Immature natural killer cell (primary cell): ENCODE measurements at regions not wholly inside any gene's neighbourhood (a gene's known extent, or its start where the extent isn't known, plus 50 kb on each side); places are given as distances from the start of the nearest gene placed in this dataset.

Source experiments
- DNase-seq, 3 donors: peaks; one replicate each; pipeline ENCODE4 v3.0.0; 2022; ENCODE audit warnings: mixed read lengths in 1 of 3
- H3K27ac Mint-ChIP-seq, 6 donors: one replicate each; pipeline ENCODE4 v1.8.0; 2020; ENCODE audit warnings: mixed read lengths in 6 of 6, mild to moderate bottlenecking in 5 of 6, inconsistent platforms in 4 of 6, moderate library complexity in 3 of 6
- H3K27me3 Mint-ChIP-seq, 3 donors: one replicate each; pipeline ENCODE4 v1.8.0; 2020 to 2021; ENCODE audit warnings: low read depth in 3 of 3, mild to moderate bottlenecking in 3 of 3, mixed read lengths in 3 of 3, moderate library complexity in 3 of 3, inconsistent platforms in 1 of 3
- H3K36me3 Mint-ChIP-seq, 3 donors: one replicate each; pipeline ENCODE4 v1.8.0; 2020; ENCODE audit warnings: mixed read lengths in 3 of 3, inconsistent platforms in 2 of 3, mild to moderate bottlenecking in 2 of 3
- H3K4me1 Mint-ChIP-seq, 2 donors: one replicate each; pipeline ENCODE4 v1.8.0; 2020; ENCODE audit warnings: inconsistent platforms in 2 of 2, mild to moderate bottlenecking in 2 of 2, mixed read lengths in 2 of 2, moderate library complexity in 1 of 2
- H3K4me3 Mint-ChIP-seq, 5 donors: one replicate each; pipeline ENCODE4 v1.8.0; 2020; ENCODE audit warnings: mild to moderate bottlenecking in 5 of 5, mixed read lengths in 5 of 5, inconsistent platforms in 3 of 5, moderate library complexity in 3 of 5
- H3K9me3 Mint-ChIP-seq, 6 donors: one replicate each; pipeline ENCODE4 v1.8.0; 2020; ENCODE audit warnings: mild to moderate bottlenecking in 6 of 6, mixed read lengths in 6 of 6, inconsistent platforms in 4 of 6, moderate library complexity in 3 of 6

DNA sequence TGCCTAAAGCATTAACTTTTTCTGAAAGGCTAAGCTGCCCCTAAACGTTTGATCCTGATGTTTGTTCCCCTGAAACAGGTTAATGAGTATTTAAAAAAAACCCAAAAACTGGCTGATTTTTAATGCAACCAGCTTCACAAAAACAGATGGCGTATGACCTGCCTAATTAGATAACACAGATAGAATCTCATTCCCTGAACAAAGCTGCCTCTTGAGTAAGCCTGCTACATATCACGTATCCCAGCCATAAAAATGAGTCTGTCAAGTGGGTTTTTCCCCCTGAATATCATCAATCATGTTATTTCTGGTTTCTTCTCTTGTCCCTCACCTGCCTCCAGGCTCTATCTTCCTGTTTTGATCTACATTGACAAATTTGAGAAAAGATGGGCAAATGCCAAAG, 154.2 kb upstream of the FAM9B start:
- Mint-ChIP-seq H3K27me3 (peaks cover 1 to 9% (median 5%) of the 10 kb centered on the region in 3 donors), H3K9me3 (no peaks in the 10 kb centered on the region), H3K27ac (peak overlapping the region in 1 of 6 donors; percentile 41)

DNA sequence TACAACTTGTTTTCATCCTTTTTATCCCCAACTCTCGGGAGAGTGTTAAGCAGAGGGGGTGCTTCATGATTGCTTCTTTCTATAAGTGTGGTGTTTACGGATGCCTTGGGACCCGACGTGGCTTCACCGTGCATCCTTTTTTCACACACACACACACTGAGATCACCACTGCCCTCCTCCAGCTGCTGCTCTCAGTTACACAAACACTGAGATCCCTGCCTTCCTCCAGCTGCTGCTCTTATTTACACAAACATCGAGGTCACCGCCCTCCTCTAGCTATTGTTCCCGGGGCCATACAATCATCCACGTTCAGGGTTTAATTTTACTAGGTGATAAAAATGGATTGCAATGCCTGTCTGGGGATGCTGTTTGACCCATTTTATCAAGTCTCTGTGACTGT, 155.4 kb upstream of the FAM9B start:
- H3K36me3 Mint-ChIP-seq: no peaks in the 10 kb centered on the region
- H3K4me1 Mint-ChIP-seq: no peaks in the 10 kb centered on the region
- H3K27ac Mint-ChIP-seq: no peak overlapping the region
- peaks cover 2 to 7% (median 5%) of the 10 kb centered on the region in 3 donors for H3K27me3 Mint-ChIP-seq
- no peak for DNase-seq
- H3K9me3 Mint-ChIP-seq: no peaks in the 10 kb centered on the region
- no peak overlapping the region for H3K4me3 Mint-ChIP-seq

More for the DNA sequence above, 154.2 kb upstream of the FAM9B start:
- H3K4me1 Mint-ChIP-seq: no peaks in the 10 kb centered on the region
- no peak overlapping the region for H3K4me3 Mint-ChIP-seq
- H3K36me3 Mint-ChIP-seq: no peaks in the 10 kb centered on the region
- DNase-seq: no peak

DNA sequence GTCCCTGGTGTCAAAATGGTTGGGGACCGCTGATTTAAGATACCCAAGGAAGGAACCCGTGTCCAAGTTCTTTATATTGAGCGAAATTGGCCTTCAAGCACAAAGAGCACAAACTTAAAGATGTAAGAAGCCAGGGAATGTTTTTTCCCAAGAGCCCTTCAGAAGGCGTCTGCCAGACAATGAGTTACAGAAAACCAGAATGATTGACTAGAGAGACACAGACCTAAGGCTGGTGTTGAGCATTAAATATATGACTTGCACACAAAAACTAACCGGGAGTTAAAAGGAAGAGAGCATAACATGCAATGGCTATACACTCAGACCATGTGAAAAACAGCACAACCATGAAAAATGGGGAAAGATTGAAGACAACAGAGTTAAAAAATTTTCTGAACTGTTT, 157.5 kb upstream of the FAM9B start:
- no peaks in the 10 kb centered on the region for H3K4me1 Mint-ChIP-seq
- H3K27me3 Mint-ChIP-seq: peaks cover 2 to 7% (median 5%) of the 10 kb centered on the region in 3 donors
- H3K27ac Mint-ChIP-seq: no peak overlapping the region
- H3K4me3 Mint-ChIP-seq: no peak overlapping the region
- no peak for DNase-seq
- H3K36me3 Mint-ChIP-seq: no peaks in the 10 kb centered on the region
- H3K9me3 Mint-ChIP-seq: no peaks in the 10 kb centered on the region

DNA sequence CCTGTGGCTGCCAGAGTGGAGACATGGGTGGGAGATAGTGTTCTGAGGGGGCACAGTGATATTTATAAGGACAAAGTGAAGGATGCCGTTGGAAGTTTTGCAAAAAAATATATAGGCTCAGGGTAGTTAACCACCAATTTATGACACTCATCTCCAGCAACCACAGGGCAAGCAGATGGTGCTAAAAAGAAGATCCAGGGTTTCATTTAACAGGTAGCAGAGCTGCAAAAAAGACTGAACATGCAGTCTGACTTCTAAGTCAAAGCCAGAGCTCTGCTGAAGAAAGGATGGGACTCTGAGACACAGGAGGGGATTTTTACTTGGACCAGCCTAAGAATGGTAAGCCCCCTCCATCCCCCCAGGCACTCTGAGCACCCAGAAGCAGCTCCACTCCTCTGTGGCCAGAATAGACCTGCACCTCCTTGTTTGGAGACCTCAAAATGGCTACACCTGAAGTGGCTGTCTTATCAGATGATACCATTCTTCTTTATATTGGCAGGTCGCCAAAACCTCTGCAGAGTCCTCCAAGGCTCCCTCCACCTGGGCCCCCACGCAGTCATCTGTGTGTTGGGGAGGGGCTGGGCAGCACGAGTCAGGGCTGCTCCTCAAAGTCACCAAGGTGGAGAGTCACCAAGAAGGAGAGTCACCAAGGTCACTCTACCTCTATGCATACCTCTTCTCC, 161.4 kb upstream of the FAM9B start:
- Mint-ChIP-seq H3K36me3 (no peaks in the 10 kb centered on the region), H3K9me3 (no peaks in the 10 kb centered on the region), H3K4me3 (no peak overlapping the region), H3K27ac (peak overlapping the region in 1 of 6 donors; percentile 41), H3K4me1 (no peaks in the 10 kb centered on the region), H3K27me3 (peaks cover 2 to 5% (median 3%) of the 10 kb centered on the region in 3 donors)
- DNase-seq: no peak

DNA sequence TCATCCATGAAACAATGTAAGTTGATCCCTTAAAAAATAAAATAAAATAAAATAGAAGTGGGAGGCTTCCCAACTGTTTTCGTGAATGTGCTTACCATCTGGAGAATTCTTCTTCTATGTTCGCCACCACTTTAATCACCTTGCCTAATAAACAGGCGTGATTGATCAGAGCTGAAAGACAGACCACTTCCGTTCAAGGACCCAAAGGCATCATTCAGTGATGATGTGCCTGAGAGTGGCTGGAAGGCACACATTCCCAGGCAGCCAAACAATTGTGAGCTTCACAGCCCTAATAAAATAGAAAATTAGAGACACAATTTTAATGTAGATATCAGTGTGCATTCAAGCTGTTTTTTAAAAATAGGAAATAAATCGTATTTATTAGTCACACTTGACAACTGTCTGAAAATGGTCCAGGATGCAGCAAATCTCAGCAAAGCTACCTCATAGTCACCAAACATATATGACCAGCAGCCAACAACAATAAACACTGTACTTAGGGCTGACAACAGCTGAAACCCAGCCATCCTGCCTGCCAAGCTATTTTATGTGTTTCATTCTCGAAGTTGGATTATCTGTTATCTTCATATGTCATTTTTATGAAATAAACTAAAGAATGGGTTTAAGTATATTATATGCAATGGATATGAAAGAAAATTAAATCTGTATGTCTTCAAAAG, 163.2 kb upstream of the FAM9B start:
- H3K9me3 Mint-ChIP-seq: no peaks in the 10 kb centered on the region
- peaks cover 0 to 2% (median 0%) of the 10 kb centered on the region in 3 donors for H3K27me3 Mint-ChIP-seq
- DNase-seq: no peak
- no peak overlapping the region for H3K27ac Mint-ChIP-seq
- no peaks in the 10 kb centered on the region for H3K36me3 Mint-ChIP-seq
- H3K4me3 Mint-ChIP-seq: no peak overlapping the region
- no peaks in the 10 kb centered on the region for H3K4me1 Mint-ChIP-seq

DNA sequence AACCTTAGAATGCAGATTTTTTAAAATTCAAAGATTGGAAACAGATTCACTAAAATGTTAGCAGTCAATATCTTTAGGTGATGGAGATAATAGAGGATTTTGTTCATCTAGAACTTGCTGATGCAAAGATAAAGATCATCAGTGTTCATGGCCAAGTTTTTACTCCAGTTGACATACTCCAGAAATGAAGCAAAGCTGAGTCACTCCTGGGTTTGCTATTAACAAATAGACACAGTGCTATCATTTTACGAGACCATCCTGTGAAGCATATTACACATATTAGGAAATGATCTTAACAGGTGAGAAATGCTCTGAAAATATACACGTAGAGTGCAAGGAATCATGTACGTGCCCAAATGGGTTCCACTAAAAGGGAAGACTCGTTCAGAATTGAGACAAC, 170.6 kb upstream of the FAM9B start:
- Mint-ChIP-seq H3K4me1 (peaks cover 39 to 46% of the 10 kb centered on the region in 2 donors), H3K27me3 (peaks cover 1 to 9% (median 3%) of the 10 kb centered on the region in 3 donors), H3K9me3 (no peaks in the 10 kb centered on the region), H3K36me3 (no peaks in the 10 kb centered on the region), H3K27ac (peak overlapping the region; percentile 79 to 95 (median 90)), H3K4me3 (peak overlapping the region; percentile 57 to 87 (median 69))
- no peak for DNase-seq

DNA sequence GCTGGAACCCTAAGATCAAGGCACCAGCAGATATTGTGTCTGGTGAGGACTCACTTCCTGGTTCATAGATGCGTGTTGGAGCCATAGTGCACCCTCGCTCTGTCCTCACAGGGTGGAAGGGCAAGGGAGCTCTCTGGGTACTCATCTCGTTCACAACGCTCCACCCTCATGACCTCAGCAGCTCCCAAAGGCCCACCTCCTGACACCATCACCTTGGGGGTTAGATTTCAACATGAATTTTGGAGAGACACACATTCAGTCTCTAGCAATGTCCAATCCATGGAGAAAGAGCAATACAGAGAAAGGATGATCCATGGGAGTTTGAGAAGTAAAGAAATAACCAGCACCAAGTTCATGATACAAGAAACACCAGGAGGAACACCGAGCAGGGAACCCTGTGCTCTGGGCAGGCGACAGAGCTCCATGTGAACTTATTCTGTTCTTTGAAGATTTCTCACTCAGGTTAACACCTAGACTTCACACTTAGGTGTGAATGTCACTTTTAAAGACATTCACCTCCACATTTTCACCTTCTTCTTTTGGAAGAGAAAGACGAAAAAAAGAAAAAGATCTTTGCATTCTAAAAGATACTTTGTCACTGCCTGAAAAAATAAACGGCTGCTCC, 171.8 kb upstream of the FAM9B start:
- peak; percentile 53 to 59 (median 57) for DNase-seq
- H3K27ac Mint-ChIP-seq: peak overlapping the region; percentile 79 to 95 (median 90)
- peak overlapping the region; percentile 57 to 87 (median 69) for H3K4me3 Mint-ChIP-seq
- H3K27me3 Mint-ChIP-seq: peaks cover 1 to 9% (median 3%) of the 10 kb centered on the region in 3 donors
- no peaks in the 10 kb centered on the region for H3K36me3 Mint-ChIP-seq
- no peaks in the 10 kb centered on the region for H3K9me3 Mint-ChIP-seq
- peaks cover 39 to 46% of the 10 kb centered on the region in 2 donors for H3K4me1 Mint-ChIP-seq

DNA sequence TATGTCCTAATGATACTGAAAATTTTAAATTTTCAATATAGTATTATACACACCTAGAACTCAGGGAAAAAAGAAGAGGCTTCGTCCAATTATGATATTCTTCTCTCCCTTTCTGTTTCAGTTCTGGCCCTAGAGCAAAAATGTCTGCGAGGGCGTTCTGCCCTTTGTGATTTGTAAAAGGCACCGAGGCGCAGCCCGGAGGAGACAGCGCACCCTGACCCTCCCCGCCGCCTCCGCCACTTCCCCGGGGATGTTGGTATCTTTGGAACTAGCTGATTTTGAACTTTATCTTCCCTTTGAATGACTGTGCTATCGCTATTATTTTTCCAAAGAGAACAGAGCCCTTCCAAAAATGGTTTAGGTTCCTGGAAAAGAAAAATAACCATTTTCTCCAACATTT, 173.2 kb upstream of the FAM9B start:
- H3K4me3 Mint-ChIP-seq: peak overlapping the region in 3 of 5 donors; percentile 17 to 87 (median 81)

DNA sequence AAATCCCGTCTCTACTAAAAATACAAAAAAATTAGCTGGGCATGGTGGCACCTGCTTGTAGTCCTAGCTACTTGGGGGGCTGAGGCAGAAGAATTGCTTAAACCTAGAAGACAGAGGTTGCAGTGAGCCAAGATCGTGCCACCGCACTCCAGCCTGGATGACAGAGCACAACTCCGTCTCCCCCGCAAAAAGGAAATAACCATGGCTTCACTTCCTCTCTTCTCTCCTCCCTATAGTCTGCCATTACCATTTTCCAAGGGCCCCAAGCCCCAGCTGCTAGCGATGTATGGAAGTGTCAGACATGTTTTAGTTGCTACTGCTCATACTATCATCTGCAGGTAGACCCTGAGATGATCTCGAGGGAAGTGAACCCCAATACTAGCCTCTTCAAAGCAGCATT, 177.3 kb upstream of the FAM9B start:
- Mint-ChIP-seq H3K9me3 (no peaks in the 10 kb centered on the region), H3K27me3 (peaks cover 0 to 8% (median 4%) of the 10 kb centered on the region in 3 donors), H3K4me1 (peaks cover 12 to 13% of the 10 kb centered on the region in 2 donors), H3K27ac (no peak overlapping the region), H3K4me3 (no peak overlapping the region), H3K36me3 (no peaks in the 10 kb centered on the region)
- DNase-seq: no peak

More for the DNA sequence above, 173.2 kb upstream of the FAM9B start:
- no peak for DNase-seq
- Mint-ChIP-seq H3K4me1 (peaks cover 39 to 46% of the 10 kb centered on the region in 2 donors), H3K36me3 (no peaks in the 10 kb centered on the region), H3K27me3 (peaks cover 3 to 9% (median 3%) of the 10 kb centered on the region in 3 donors), H3K27ac (peak overlapping the region in 3 of 6 donors; percentile 3 to 95 (median 91)), H3K9me3 (no peaks in the 10 kb centered on the region)

DNA sequence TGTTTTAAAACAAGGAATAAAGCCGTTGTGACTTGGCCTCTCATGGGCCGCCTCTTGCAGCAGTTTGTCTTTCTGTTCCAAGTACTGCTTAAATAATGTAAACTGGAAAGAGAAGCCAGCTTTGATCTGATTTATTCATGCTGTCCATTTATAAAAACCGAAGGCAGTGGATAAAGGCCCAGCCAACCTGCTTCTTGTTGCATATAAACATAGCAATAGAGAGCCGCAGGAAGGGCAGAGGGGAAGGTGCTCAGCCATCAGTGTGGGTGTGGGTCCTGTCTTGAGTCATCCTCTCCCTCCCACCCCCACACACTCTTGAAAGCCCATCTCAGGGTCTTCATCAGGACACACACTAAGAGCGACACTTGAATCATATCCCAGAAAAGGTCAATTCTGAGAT, 187.9 kb upstream of the FAM9B start:
- Mint-ChIP-seq H3K9me3 (no peaks in the 10 kb centered on the region), H3K4me3 (no peak overlapping the region), H3K27me3 (peaks cover 0 to 3% (median 2%) of the 10 kb centered on the region in 3 donors), H3K4me1 (peaks cover 0 to 1% of the 10 kb centered on the region in 2 donors), H3K36me3 (peaks cover 0 to 3% (median 0%) of the 10 kb centered on the region in 3 donors), H3K27ac (no peak overlapping the region)
- DNase-seq: no peak

DNA sequence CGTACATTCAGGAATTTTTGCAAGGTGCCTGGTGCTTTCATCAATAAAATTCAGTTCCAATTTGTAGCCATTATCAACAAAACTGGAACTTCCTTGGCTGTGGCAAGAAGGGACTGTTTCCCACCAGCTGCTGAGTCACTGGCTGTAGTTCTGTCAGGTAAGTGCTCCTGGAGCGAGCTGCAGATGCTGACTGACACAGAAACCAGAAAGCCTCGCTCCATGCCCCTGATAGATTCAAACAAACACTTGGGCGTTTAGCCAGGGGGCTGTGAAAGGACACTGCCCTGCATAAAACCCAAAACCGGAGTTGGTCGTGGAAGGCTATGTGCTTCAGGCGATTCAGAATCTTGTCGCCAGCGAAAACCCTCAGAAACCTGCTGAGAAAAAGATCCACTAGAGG, 188.4 kb upstream of the FAM9B start:
- no peak for DNase-seq
- no peaks in the 10 kb centered on the region for H3K9me3 Mint-ChIP-seq
- peaks cover 0 to 3% (median 0%) of the 10 kb centered on the region in 3 donors for H3K36me3 Mint-ChIP-seq
- H3K27me3 Mint-ChIP-seq: peaks cover 0 to 3% (median 2%) of the 10 kb centered on the region in 3 donors
- H3K4me3 Mint-ChIP-seq: no peak overlapping the region
- H3K4me1 Mint-ChIP-seq: peaks cover 0 to 1% of the 10 kb centered on the region in 2 donors
- no peak overlapping the region for H3K27ac Mint-ChIP-seq

DNA sequence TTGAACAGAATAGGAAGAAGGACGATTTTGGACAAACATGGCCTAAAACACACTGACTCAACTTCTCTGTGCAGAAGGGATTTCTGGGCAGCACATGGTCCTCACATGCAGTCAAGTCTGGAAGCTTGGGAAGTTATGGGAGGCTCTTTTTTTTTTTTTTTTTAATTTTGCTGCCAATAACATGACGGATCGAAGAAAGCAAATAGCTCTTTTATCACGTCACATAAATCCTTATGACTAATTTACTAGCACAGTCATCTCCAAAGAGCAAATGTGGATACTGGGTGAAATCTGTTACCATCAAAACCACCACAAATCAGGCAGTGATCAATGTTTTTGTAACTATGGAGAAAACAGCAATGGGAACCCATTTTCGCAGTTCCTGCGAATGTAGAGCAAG, 193.3 kb upstream of the FAM9B start:
- peaks cover 0 to 1% of the 10 kb centered on the region in 2 donors for H3K4me1 Mint-ChIP-seq
- H3K27ac Mint-ChIP-seq: no peak overlapping the region
- H3K9me3 Mint-ChIP-seq: no peaks in the 10 kb centered on the region
- H3K36me3 Mint-ChIP-seq: peaks cover 0 to 3% (median 3%) of the 10 kb centered on the region in 3 donors
- H3K27me3 Mint-ChIP-seq: peaks cover 0 to 4% (median 2%) of the 10 kb centered on the region in 3 donors
- no peak overlapping the region for H3K4me3 Mint-ChIP-seq
- no peak for DNase-seq

DNA sequence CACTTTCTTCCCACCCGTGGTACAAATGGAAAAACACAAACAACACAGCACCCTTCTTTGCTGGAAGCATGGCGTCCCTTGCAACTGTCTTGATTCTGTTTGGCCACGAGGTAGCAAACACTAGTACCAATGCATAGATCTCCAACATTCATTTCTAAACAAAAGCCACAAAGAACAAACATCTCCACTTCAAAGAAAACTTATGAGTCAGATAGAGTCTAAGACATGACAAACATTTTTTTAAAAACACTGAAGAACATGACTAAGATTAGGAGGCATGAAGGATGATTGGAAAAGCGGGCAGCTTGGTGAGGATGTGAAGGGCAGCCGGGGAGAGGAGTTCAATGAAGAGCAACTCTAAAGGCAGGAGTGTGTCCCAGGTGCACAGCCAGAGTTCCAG, 197.6 kb upstream of the FAM9B start:
- no peaks in the 10 kb centered on the region for H3K9me3 Mint-ChIP-seq
- no peak overlapping the region for H3K27ac Mint-ChIP-seq
- H3K27me3 Mint-ChIP-seq: peaks cover 0 to 1% (median 0%) of the 10 kb centered on the region in 3 donors
- H3K4me3 Mint-ChIP-seq: no peak overlapping the region
- no peak for DNase-seq
- no peaks in the 10 kb centered on the region for H3K4me1 Mint-ChIP-seq
- peaks cover 0 to 3% (median 3%) of the 10 kb centered on the region in 3 donors for H3K36me3 Mint-ChIP-seq

DNA sequence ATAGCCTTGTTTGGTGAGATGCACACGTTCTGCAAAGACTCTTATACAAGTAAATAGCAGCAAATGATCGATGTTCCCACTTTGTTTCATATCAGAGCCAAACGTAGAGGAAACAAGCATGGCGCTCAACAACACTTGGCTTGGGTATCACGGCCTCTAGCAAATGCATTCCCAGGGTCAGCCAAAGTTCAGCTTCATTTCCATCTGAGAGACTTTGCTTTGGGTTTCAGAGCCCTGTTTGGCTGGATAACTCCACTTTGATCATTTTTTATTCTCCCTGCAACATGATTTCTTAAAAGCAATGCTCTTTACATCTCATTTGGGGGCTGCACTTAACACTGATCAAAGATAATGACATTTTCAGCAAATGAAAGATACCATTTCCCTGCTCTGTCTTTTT, 199.2 kb upstream of the FAM9B start:
- H3K36me3 Mint-ChIP-seq: peaks cover 0 to 3% (median 3%) of the 10 kb centered on the region in 3 donors
- no peak overlapping the region for H3K27ac Mint-ChIP-seq
- no peak for DNase-seq
- H3K4me3 Mint-ChIP-seq: no peak overlapping the region
- peaks cover 0 to 5% (median 0%) of the 10 kb centered on the region in 3 donors for H3K27me3 Mint-ChIP-seq
- peaks cover 6 to 8% of the 10 kb centered on the region in 2 donors for H3K4me1 Mint-ChIP-seq
- peaks cover 0 to 2% (median 0%) of the 10 kb centered on the region in 6 donors for H3K9me3 Mint-ChIP-seq
